GM18520 (cell line): ENCODE measurements at regions not wholly inside any gene's neighbourhood (a gene's known extent, or its start where the extent isn't known, plus 50 kb on each side); places are given as distances from the start of the nearest gene placed in this dataset.

Source experiments
- ATAC-seq: cut with Tn5 transposase; IDR thresholded peaks from one replicate; pipeline ENCODE4 v1.9.1; 2021; ENCODE audit not compliant: unreplicated experiment

GRCh38 chr5:56434986-56435385 lies 201.9 kb upstream of the ANKRD55 start:
- no peak for ATAC-seq

GRCh38 chr5:56433039-56433617 lies 200.0 kb upstream of the ANKRD55 start:
- ATAC-seq: no peak

GRCh38 chr5:56432321-56432720 lies 199.2 kb upstream of the ANKRD55 start:
- no peak for ATAC-seq

- no peak for ATAC-seq
Observed at GRCh38 chr5:56430422-56430821, 197.3 kb upstream of the ANKRD55 start.

- ATAC-seq: no peak
Observed at GRCh38 chr5:56429110-56429561, 196.0 kb upstream of the ANKRD55 start.

- ATAC-seq: no peak
Observed at GRCh38 chr5:56426693-56427092, 193.6 kb upstream of the ANKRD55 start.

GRCh38 chr5:56422076-56422762 lies 189.1 kb upstream of the ANKRD55 start:
- no peak for ATAC-seq

- ATAC-seq: no peak
Observed at GRCh38 chr5:56421246-56422075, 188.3 kb upstream of the ANKRD55 start.

GRCh38 chr5:56420323-56420722 lies 187.2 kb upstream of the ANKRD55 start:
- ATAC-seq: no peak

- ATAC-seq: no peak
Observed at GRCh38 chr5:56419667-56420066, 186.5 kb upstream of the ANKRD55 start.

GRCh38 chr5:56415356-56415765 lies 182.2 kb upstream of the ANKRD55 start:
- peak; percentile 64 for ATAC-seq

GRCh38 chr5:56414066-56414465 lies 180.9 kb upstream of the ANKRD55 start:
- ATAC-seq: no peak

GRCh38 chr5:56413546-56413945 lies 180.4 kb upstream of the ANKRD55 start:
- no peak for ATAC-seq

- peak; percentile 62 for ATAC-seq
Observed at GRCh38 chr5:56412601-56413379, 179.7 kb upstream of the ANKRD55 start.

GRCh38 chr5:56410696-56411095 lies 177.6 kb upstream of the ANKRD55 start:
- ATAC-seq: no peak

- ATAC-seq: no peak
Observed at GRCh38 chr5:56409331-56410190, 176.4 kb upstream of the ANKRD55 start.

- no peak for ATAC-seq
Observed at GRCh38 chr5:56406838-56407237, 173.7 kb upstream of the ANKRD55 start.

- no peak for ATAC-seq
Observed at GRCh38 chr5:56406221-56406620, 173.1 kb upstream of the ANKRD55 start.

- no peak for ATAC-seq
Observed at GRCh38 chr5:56405116-56405908, 172.2 kb upstream of the ANKRD55 start.
